Dermis microvascular lymphatic vessel endothelial cell (primary cell): ENCODE measurements at regions not wholly inside any gene's neighbourhood (a gene's known extent, or its start where the extent isn't known, plus 50 kb on each side); places are given as distances from the start of the nearest gene placed in this dataset.

Source experiments
- DNase-seq, 2 donors: peaks; one replicate each; pipeline versions ENCODE4 v3.0.0 to v3.0.0-alpha.2; 2010; ENCODE audit warnings: low read depth in 2 of 2

- DNase-seq, result peak; percentile 47 to 83
Observed at GRCh38 chr3:66133050-66133757, 87.6 kb upstream of the SLC25A26 start.

DNA sequence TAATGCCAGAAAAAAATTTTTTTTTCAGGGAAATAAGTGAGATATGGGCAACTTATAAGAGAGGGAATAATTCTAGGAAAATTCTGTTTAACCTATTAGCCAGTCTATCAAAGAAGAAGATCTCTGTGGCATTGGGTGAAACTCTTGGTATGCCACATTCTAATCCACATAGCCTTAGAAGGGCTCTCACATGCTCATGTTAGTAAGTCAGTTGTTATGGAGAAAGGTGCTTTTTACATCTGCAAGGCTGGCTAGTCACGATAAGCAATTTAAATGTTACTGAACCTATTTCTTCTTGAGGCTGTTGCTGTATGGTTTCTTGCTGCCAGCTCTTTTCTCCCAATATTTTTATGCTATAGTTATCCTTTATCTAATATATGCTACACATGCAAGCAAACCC lies 89.9 kb upstream of the MAGI1 start:
- DNase-seq, result no peak

DNA sequence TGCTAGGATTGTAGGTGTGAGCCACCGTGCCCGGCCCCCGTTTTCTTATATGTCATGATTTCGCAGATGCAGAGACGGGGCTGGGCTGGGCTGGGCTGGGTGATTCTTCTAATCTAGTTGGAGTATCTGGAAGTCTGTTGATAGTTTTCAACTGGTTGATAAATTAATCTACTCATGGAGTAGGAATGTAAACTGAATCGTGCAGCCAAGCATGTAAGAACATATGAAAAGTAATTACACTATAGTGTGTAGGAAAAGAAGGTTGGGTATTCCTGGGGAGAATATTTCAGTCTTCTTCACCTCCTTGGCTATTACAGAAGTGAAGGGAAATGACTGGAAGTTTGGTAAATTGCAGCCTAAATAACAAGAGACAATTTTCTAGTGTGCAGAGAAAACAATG lies 82.6 kb upstream of the MAGI1 start:
- DNase-seq, result no peak

GRCh38 chr3:66115858-66116654 lies 77.3 kb upstream of the MAGI1 start:
- DNase-seq, result peak; percentile 93 to 96

- no peak for DNase-seq
Observed at GRCh38 chr3:66113542-66113941, 74.8 kb upstream of the MAGI1 start.

DNA sequence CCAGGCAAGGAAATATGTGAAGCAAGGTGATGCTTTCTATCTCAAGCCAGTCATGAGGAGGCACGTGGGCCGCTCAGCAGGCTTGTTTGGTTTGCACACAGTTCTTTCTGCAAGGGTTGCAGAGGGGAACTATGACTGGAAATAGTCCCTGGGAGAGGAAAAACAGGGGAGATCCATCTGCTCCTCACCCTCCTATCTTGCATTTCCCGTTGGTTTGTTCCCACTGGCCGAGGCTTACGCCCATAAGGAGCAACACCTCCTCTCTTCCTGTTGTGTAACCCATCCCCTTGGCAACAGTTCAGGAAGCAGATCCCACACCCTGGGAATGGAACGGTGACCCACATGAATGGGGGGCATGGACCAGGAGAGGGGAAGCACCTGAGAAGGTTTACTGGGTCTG lies 72.1 kb upstream of the MAGI1 start:
- peak; percentile 99 to 100 for DNase-seq

DNA sequence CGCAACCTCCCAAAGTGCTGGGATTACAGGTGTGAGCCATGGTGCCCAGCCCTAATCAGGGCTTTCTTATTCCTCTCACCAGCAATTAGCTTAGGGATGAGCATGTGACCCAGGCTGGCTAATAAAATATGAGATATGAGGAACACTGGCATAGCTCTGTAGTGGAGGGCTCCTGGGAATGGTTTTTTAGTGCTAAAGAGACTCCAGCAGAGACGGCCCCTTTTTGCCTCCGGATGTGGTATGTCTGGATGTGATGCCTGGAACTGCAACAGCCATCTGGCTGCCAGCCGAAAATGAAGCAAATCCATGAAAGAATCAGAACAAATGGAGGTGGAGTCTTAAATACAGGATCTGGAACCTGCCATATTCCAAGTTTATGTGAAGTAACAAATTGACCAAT lies 69.1 kb upstream of the MAGI1 start:
- DNase-seq, result peak; percentile 86 to 89

- peak in 1 of 2 donors; percentile 65 for DNase-seq
Observed at GRCh38 chr3:66106788-66107187, 68.1 kb upstream of the MAGI1 start.

GRCh38 chr3:66104535-66104934 lies 65.8 kb upstream of the MAGI1 start:
- DNase-seq, result peak in 1 of 2 donors; percentile 54

GRCh38 chr3:66103729-66104128 lies 65.0 kb upstream of the MAGI1 start:
- no peak for DNase-seq

GRCh38 chr3:66101901-66102300 lies 63.2 kb upstream of the MAGI1 start:
- DNase-seq, result peak; percentile 91 to 92

- no peak for DNase-seq
Observed at GRCh38 chr3:66099541-66100065, 60.9 kb upstream of the MAGI1 start.

DNA sequence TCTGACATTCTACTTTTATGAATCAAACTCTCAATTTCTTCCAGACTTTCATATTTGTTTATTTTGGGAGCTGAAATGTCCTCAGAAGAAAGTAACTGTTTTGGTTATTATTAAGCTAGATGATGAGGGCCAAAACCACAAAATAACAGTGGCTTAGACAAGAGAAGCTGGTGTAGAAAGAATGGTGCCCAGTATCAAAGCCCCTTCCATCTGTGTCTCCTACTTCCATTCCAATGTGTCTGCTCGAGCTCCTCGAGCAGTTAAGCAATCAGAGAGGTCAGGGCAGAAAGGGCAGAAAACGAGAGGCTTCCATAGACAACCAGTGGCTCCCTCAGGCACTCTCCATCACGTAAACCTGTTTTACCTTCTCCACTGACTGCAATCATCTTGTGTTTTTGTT lies 59.7 kb upstream of the MAGI1 start:
- no peak for DNase-seq

GRCh38 chr3:66097647-66098046 lies 58.9 kb upstream of the MAGI1 start:
- DNase-seq, result no peak

GRCh38 chr3:66095295-66096001 lies 56.7 kb upstream of the MAGI1 start:
- no peak for DNase-seq

DNA sequence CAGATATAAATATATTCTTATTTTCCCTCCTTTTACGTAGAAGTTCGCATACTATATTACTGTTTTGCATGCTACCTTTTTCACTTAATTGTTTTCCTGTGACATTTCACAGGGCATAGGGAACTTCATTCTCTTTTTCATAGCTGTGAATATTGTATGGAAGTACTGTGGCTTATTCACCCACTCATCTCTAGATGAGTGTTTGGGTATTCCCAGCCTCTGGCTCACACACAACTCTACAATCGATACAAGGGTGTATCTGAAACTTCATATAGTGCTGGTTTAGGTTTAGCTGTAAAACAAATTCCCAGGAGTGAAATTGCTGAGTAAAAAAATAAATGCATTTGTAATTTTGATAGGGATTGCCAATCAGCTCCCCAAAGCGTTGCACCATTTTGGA lies 55.3 kb upstream of the MAGI1 start:
- no peak for DNase-seq

DNA sequence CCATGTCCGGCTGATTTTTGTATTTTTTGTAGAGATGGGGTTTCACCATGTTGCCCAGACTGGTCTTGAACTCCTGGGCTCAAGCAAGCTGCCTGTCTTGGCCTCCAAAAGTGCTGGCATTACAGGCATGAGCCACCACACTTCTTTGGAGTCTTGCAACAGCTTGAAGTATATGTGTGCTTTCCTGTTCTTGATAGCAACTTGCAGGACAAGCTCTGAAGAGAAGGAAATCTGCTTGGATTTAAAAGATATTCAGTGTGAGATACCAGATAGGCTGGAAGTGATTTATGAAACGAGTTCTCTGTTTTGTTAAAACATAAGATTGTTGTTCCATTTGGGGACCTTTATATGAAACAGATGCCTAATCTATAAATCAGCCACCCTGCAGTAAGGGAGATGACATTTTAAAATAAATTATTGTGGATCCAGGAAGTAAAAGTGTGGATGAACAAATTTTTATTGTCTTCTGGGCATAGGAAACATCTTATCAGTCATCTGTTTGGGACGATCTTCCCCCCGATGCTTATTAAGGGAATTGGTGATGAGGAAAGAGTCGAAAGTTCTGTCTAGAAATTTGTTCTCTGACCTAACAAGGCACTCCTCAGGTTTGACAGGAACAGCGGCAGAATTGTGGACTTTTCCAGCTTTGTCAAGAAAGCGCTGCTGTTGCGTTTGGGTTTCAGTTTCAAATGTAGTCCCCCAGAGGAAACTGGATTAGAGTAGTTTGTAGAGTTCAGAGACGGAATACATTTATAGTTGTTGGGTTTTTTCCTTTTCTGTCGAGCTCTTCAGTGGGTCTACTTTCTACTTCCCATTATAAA lies 53.7 kb upstream of the MAGI1 start:
- no peak for DNase-seq
